H1 (cell line): ENCODE measurements at regions not wholly inside any gene's neighbourhood (a gene's known extent, or its start where the extent isn't known, plus 50 kb on each side); places are given as distances from the start of the nearest gene placed in this dataset.

Experiments
- CTCF ChIA-PET: fragments of 300-600 bp; sonication (Branson Sonifier 250); formaldehyde crosslinking; loops from one replicate; lab custom pipeline; 2021; ENCODE audit not compliant: partially characterized antibody; lab: Charles Lee
- POLR2A ChIA-PET: fragments of 300-600 bp; sonication (Branson Sonifier 250); formaldehyde crosslinking; loops from one replicate; lab custom pipeline; 2021; ENCODE audit warnings: inconsistent platforms; ENCODE audit not compliant: partially characterized antibody; lab: Charles Lee
- DNase-seq, 2 experiments: peaks; one replicate each; pipeline versions ENCODE4 v3.0.0 to v3.0.0-alpha.2; 2010 to 2022; ENCODE audit warnings: low spot score in 2 of 2, low read depth in 1 of 2, mixed read lengths in 1 of 2
- FAIRE-seq: peaks from 2 replicates; lab custom pipeline; 2011; peaks lifted over from hg19 to GRCh38; lab: Jason Lieb, UNC
- H2AFZ ChIP-seq: 2 replicates; pipeline ENCODE4 v1.8.1; 2012; ENCODE audit warnings: low read length, inconsistent platforms
- H2AK5ac ChIP-seq: 2 replicates; pipeline ENCODE4 v1.6.1; 2013; ENCODE audit warnings: low read depth, low read length
- H2BK120ac ChIP-seq: replicated peaks from 2 replicates; pipeline ENCODE3; 2013; ENCODE audit warnings: low read depth, low read length, inconsistent platforms
- H2BK12ac ChIP-seq: 2 replicates; pipeline ENCODE4 v1.6.1; 2013; ENCODE audit warnings: low read depth, low read length
- H2BK15ac ChIP-seq: 2 replicates; pipeline ENCODE4 v1.6.1; 2013; ENCODE audit warnings: low read length
- H2BK20ac ChIP-seq: 2 replicates; pipeline ENCODE4 v1.6.1; 2013; ENCODE audit warnings: low read length
- H2BK5ac ChIP-seq: 2 replicates; pipeline ENCODE4 v1.6.1; 2013; ENCODE audit warnings: low read depth, low read length
- H3K14ac ChIP-seq: 2 replicates; pipeline ENCODE4 v1.6.1; 2013; ENCODE audit warnings: inconsistent platforms; ENCODE audit not compliant: insufficient read length
- H3K18ac ChIP-seq: 2 replicates; pipeline ENCODE4 v1.6.1; 2013; ENCODE audit warnings: low read length; ENCODE audit errors: extremely low read depth
- H3K23ac ChIP-seq: 2 replicates; pipeline ENCODE4 v1.6.1; 2013; ENCODE audit warnings: inconsistent platforms; ENCODE audit not compliant: insufficient read length
- H3K23me2 ChIP-seq: 2 replicates; pipeline ENCODE4 v1.6.1; 2013; ENCODE audit warnings: low read depth, low read length
- H3K27ac ChIP-seq: 2 replicates; pipeline ENCODE4 v1.6.1; 2011; ENCODE audit warnings: low read depth, low read length, inconsistent platforms
- H3K27me3 ChIP-seq, 4 experiments: replicated peaks in 1 of 4; 1 replicate in 1 of 4; 2 replicates in 3 of 4; pipeline versions ENCODE4 v1.6.1 to v1.8.1; 2011 to 2013; ENCODE audit warnings: low read length in 3 of 4, mild to moderate bottlenecking in 3 of 4, inconsistent platforms in 2 of 4, mixed read lengths in 2 of 4, moderate library complexity in 1 of 4; ENCODE audit not compliant: control insufficient read depth in 3 of 4, insufficient read depth in 3 of 4; ENCODE audit errors: extremely low read depth in 1 of 4
- H3K36me3 ChIP-seq, 4 experiments: 2 replicates each; pipeline versions ENCODE4 v1.6.1 to v1.8.1; 2011 to 2013; ENCODE audit warnings: mild to moderate bottlenecking in 4 of 4, low read length in 3 of 4, moderate library complexity in 2 of 4, control low read depth in 1 of 4, inconsistent platforms in 1 of 4; ENCODE audit not compliant: insufficient read depth in 4 of 4, control insufficient read depth in 2 of 4
- H3K4ac ChIP-seq: replicated peaks from 2 replicates; pipeline ENCODE3; 2013; ENCODE audit warnings: low read length, low read depth, mixed read lengths, inconsistent platforms; ENCODE audit not compliant: insufficient read length
- H3K4me1 ChIP-seq, 4 experiments: replicated peaks in 1 of 4; 1 replicate in 1 of 4; 2 replicates in 3 of 4; pipeline versions ENCODE4 v1.6.1 to v1.8.1; 2011 to 2013; ENCODE audit warnings: low read length in 3 of 4, inconsistent platforms in 2 of 4, mixed read lengths in 1 of 4; ENCODE audit not compliant: insufficient read depth in 4 of 4, control insufficient read depth in 3 of 4
- H3K4me2 ChIP-seq, 2 experiments: 2 replicates each; pipeline versions ENCODE4 v1.6.1 to v1.8.1; 2011 to 2013; ENCODE audit warnings: low read depth in 2 of 2, low read length in 2 of 2, control low read depth in 1 of 2, inconsistent platforms in 1 of 2, mild to moderate bottlenecking in 1 of 2; ENCODE audit not compliant: insufficient read depth in 1 of 2
- H3K4me3 ChIP-seq, 4 experiments: fragments of 200-600, 300-600 bp in 1 of 4; sonication (generic), shearing (Covaris generic), sonication (Bioruptor Twin) in 1 of 4; 2 replicates each; pipeline versions ENCODE4 v1.5.1 to v1.8.1; 2011 to 2016; ENCODE audit warnings: low read length in 4 of 4, low read depth in 3 of 4, control low read depth in 2 of 4, inconsistent platforms in 2 of 4, mild to moderate bottlenecking in 2 of 4, mixed read lengths in 1 of 4, moderate library complexity in 1 of 4; ENCODE audit not compliant: insufficient read depth in 2 of 4; ENCODE audit errors: extremely low read depth in 1 of 4
- H3K56ac ChIP-seq: replicated peaks from 2 replicates; pipeline ENCODE3; 2013; ENCODE audit warnings: low read depth, mild to moderate bottlenecking, mixed read lengths, low read length, inconsistent platforms; ENCODE audit not compliant: insufficient read length
- H3K79me1 ChIP-seq: 2 replicates; pipeline ENCODE4 v1.6.1; 2013; ENCODE audit warnings: low read depth, low read length, control low read depth
- H3K79me2 ChIP-seq, 2 experiments: 2 replicates each; pipeline versions ENCODE4 v1.6.1 to v1.8.1; 2012 to 2013; ENCODE audit warnings: low read length in 2 of 2, mild to moderate bottlenecking in 2 of 2, inconsistent platforms in 1 of 2; ENCODE audit not compliant: insufficient read depth in 2 of 2, control insufficient read depth in 1 of 2
- H3K9ac ChIP-seq, 4 experiments: replicated peaks in 1 of 4; 1 replicate in 1 of 4; 2 replicates in 3 of 4; pipeline versions ENCODE4 v1.6.1 to v1.8.1; 2011 to 2013; ENCODE audit warnings: low read depth in 3 of 4, low read length in 3 of 4, control low read depth in 2 of 4, mild to moderate bottlenecking in 2 of 4, moderate library complexity in 2 of 4, inconsistent platforms in 1 of 4; ENCODE audit errors: extremely low read depth in 1 of 4
- H3K9me3 ChIP-seq, 2 experiments: 2 replicates each; pipeline versions ENCODE4 v1.6.1 to v1.8.1; 2012 to 2013; ENCODE audit warnings: mild to moderate bottlenecking in 2 of 2, moderate library complexity in 2 of 2, control low read depth in 1 of 2, inconsistent platforms in 1 of 2, low read depth in 1 of 2, low read length in 1 of 2, mixed read lengths in 1 of 2; ENCODE audit not compliant: insufficient read depth in 2 of 2
- H4K20me1 ChIP-seq, 2 experiments: replicated peaks in 1 of 2; 2 replicates each; pipeline versions ENCODE3 to v1.8.1; 2011 to 2013; ENCODE audit warnings: inconsistent platforms in 2 of 2, low read length in 2 of 2, mild to moderate bottlenecking in 1 of 2; ENCODE audit not compliant: insufficient read depth in 2 of 2, control insufficient read depth in 1 of 2
- H4K5ac ChIP-seq: 2 replicates; pipeline ENCODE4 v1.6.1; 2013; ENCODE audit warnings: low read length, low read depth, mixed read lengths, inconsistent platforms; ENCODE audit not compliant: insufficient read length
- H4K8ac ChIP-seq: 2 replicates; pipeline ENCODE4 v1.8.0; 2013; ENCODE audit warnings: mild to moderate bottlenecking, moderate library complexity, low read length, inconsistent platforms; ENCODE audit not compliant: insufficient read depth; ENCODE audit errors: extremely low read depth
- H4K91ac ChIP-seq: replicated peaks from 2 replicates; pipeline ENCODE3; 2013; ENCODE audit warnings: low read length, mixed read lengths, inconsistent platforms; ENCODE audit not compliant: insufficient read length
- ASH2L ChIP-seq: fragments of 200-600, 300-600 bp; sonication (generic); IDR thresholded peaks from one replicate; pipeline ENCODE4 v1.7.1; 2017; ENCODE audit warnings: low read length
- BACH1 ChIP-seq: IDR thresholded peaks from 2 replicates; pipeline ENCODE4 v1.6.1; 2012; ENCODE audit warnings: low read length, improper control_type of control experiment
- CBX5 ChIP-seq: fragments of 300-800, 300-1000 bp; sonication (generic); IDR thresholded peaks from 2 replicates; pipeline ENCODE4 v1.7.1; 2016; ENCODE audit warnings: antibody characterized with exemption, low read length, low read depth
- CEBPB ChIP-seq: IDR thresholded peaks from 2 replicates; pipeline ENCODE4 v1.6.1; 2012; ENCODE audit warnings: low read depth, low read length
- HDAC6 ChIP-seq: IDR thresholded peaks from one replicate; pipeline ENCODE4 v1.7.1; 2012; ENCODE audit warnings: low read depth, mild to moderate bottlenecking, inconsistent platforms, low read length, moderate library complexity
- KDM1A ChIP-seq: fragments of 200-600, 300-600 bp; sonication (generic); IDR thresholded peaks from 2 replicates; pipeline ENCODE4 v1.7.1; 2016; ENCODE audit warnings: mild to moderate bottlenecking, low read length, borderline replicate concordance
- MAX ChIP-seq: IDR thresholded peaks from 2 replicates; pipeline ENCODE4 v1.6.1; 2012; ENCODE audit warnings: inconsistent platforms
- TAF7 ChIP-seq: optimal IDR thresholded peaks from 2 replicates; pipeline ENCODE3; 2011; ENCODE audit warnings: low read depth, mild to moderate bottlenecking, inconsistent platforms, low read length, moderate library complexity, borderline replicate concordance
- WGBS, 2 experiments: shearing (Covaris generic) in 1 of 2; methylation state at CpG; one replicate each; pipeline versions ENCODE4 v1.1.6 to v1.1.7; 2013 to 2015; ENCODE audit warnings: low lambda C conversion rate in 2 of 2, mixed read lengths in 2 of 2, inconsistent platforms in 1 of 2, low coverage in 1 of 2, missing lambda C conversion rate in 1 of 2; ENCODE audit not compliant: insufficient replicate concordance in 2 of 2, insufficient coverage in 1 of 2, insufficient read length in 1 of 2; ENCODE audit errors: extremely low coverage in 1 of 2, missing lambda C conversion rate in 1 of 2; 5-methylcytosine and 5-hydroxymethylcytosine counted together

- no peak overlapping the region for H4K8ac ChIP-seq
- no peak overlapping the region for H3K4ac ChIP-seq
- no peak overlapping the region for H2BK120ac ChIP-seq
- no peak overlapping the region for H2BK12ac ChIP-seq
- H2BK5ac ChIP-seq = no peak overlapping the region
- H3K9ac ChIP-seq = no peak overlapping the region
- H3K4me2 ChIP-seq = no peak overlapping the region
- no peaks in the 10 kb centered on the region for H3K36me3 ChIP-seq
- no peaks in the 10 kb centered on the region for H3K23me2 ChIP-seq
- no peak for TF ChIP-seq MAX
- TF ChIP-seq CBX5 = no peak
- TF ChIP-seq TAF7 = no peak
- TF ChIP-seq ASH2L = no peak
- TF ChIP-seq BACH1 = no peak
- no peak for TF ChIP-seq HDAC6
- TF ChIP-seq CEBPB = no peak
- TF ChIP-seq KDM1A = no peak
- TF ChIP-seq, all 59 proteins: peak for 0
- Histone ChIP-seq H3K79me2 (no peaks in the 10 kb centered on the region), H2BK15ac (no peak overlapping the region), H3K18ac (no peak overlapping the region), H3K4me3 (no peak overlapping the region), H4K91ac (no peak overlapping the region), H3K4me1 (no peaks in the 10 kb centered on the region), H2AFZ (peak overlapping the region; percentile 92), H3K23ac (no peak overlapping the region), H4K20me1 (no peaks in the 10 kb centered on the region), H3K27ac (no peak overlapping the region), H3K56ac (no peak overlapping the region), H2AK5ac (no peak overlapping the region), H2BK20ac (no peak overlapping the region), H3K9me3 (no peaks in the 10 kb centered on the region), H4K5ac (no peak overlapping the region), H3K14ac (no peak overlapping the region), H3K27me3 (no peaks in the 10 kb centered on the region), H3K79me1 (no peaks in the 10 kb centered on the region)
- DNase-seq (no peak), FAIRE-seq (no peak)
- CTCF ChIA-PET = interaction anchor here (1.0 to 1.2 kb wide), 4 partner anchors 9 to 28 kb away, joined by 3 read pairs; no protein-coding TSS in a partner anchor
- POLR2A ChIA-PET = no interaction called here
- 84% methylated on average over 1 of the region's 1 CpG; no CpG with 5 or more reads in 1 of the 2 experiments for WGBS, 2 experiments
These were observed 310.0 kb upstream of the SPAG17 start for GRCh38 chr1:118494998-118495397.
